RWPE1 (cell line): ENCODE measurements at regions not wholly inside any gene's neighbourhood (a gene's known extent, or its start where the extent isn't known, plus 50 kb on each side); places are given as distances from the start of the nearest gene placed in this dataset.

Experiments used
- CTCF ChIA-PET: fragments of 350-600 bp; sonication (Branson Sonifier 250); formaldehyde crosslinking; extraction: SDS; loops from one replicate; lab custom pipeline; 2021; lab: Yijun Ruan, JAX
- POLR2A ChIA-PET: fragments of 400-600 bp; formaldehyde crosslinking; extraction: SDS; loops from one replicate; lab custom pipeline; 2020; ENCODE audit warnings: antibody characterized with exemption; ENCODE audit not compliant: low non-redundant PET; lab: Yijun Ruan, JAX
- DNase-seq: peaks from one replicate; pipeline ENCODE4 v3.0.0; 2012; ENCODE audit warnings: low spot score
- H3K27ac ChIP-seq: fragments of 450-650 bp; 2 replicates; pipeline ENCODE4 v1.5.1; 2017
- TF ChIP-seq, protein P1 (sequence below): fragments of 450-650 bp; conservative IDR thresholded peaks from 2 replicates; pipeline ENCODE4 v1.5.1; 2017; ENCODE audit warnings: low read depth, mild to moderate bottlenecking

DNA sequence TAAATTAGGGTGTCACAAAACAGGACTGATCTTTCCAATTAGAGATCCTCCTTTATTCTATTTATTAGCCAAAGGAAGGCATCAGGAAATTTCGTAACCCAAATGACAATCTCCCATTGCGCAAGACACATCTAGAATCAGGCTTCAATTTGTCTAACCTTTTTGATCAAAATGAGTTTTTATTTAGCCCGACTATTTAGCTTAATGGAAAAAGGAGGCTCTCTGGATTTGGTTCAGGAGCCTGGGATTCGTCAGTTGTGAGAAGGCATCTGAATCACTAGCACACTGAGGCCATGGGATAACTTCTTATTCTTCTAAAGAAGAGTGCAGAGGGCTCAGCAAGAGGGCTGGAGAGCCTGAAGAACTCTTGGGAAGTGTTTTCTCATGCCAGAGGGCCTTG is 332.1 kb upstream of the ETAA1 start:
- DNase-seq = no peak
- CTCF ChIA-PET = no interaction called here
- no peak overlapping the region for H3K27ac ChIP-seq

DNA sequence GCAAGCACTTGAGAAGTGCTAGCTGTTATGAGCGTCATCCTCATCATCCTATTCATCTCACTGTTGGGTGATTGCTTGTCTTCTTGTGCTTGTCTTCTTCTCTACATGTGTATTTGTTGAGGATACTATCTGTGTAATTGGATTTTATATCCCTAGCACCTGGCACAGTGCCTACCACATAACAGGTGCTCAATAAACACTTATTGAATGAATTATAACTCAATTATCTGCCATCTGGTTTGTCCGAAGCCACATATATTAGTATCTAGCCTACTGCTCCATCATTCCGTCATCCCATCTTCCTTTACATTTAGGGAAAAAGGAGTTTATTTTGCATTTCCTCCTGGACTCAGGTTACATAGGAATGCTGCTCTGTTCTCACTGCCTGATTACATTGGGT is 330.4 kb upstream of the ETAA1 start:
- H3K27ac ChIP-seq = no peak overlapping the region
- TF ChIP-seq, protein P1, sequence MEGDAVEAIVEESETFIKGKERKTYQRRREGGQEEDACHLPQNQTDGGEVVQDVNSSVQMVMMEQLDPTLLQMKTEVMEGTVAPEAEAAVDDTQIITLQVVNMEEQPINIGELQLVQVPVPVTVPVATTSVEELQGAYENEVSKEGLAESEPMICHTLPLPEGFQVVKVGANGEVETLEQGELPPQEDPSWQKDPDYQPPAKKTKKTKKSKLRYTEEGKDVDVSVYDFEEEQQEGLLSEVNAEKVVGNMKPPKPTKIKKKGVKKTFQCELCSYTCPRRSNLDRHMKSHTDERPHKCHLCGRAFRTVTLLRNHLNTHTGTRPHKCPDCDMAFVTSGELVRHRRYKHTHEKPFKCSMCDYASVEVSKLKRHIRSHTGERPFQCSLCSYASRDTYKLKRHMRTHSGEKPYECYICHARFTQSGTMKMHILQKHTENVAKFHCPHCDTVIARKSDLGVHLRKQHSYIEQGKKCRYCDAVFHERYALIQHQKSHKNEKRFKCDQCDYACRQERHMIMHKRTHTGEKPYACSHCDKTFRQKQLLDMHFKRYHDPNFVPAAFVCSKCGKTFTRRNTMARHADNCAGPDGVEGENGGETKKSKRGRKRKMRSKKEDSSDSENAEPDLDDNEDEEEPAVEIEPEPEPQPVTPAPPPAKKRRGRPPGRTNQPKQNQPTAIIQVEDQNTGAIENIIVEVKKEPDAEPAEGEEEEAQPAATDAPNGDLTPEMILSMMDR = no peak
- no peak for DNase-seq
- POLR2A ChIA-PET = no interaction called here
- CTCF ChIA-PET = no interaction called here

More for the DNA sequence above, 332.1 kb upstream of the ETAA1 start:
- TF ChIP-seq, protein P1 = no peak
- POLR2A ChIA-PET = no interaction called here

DNA sequence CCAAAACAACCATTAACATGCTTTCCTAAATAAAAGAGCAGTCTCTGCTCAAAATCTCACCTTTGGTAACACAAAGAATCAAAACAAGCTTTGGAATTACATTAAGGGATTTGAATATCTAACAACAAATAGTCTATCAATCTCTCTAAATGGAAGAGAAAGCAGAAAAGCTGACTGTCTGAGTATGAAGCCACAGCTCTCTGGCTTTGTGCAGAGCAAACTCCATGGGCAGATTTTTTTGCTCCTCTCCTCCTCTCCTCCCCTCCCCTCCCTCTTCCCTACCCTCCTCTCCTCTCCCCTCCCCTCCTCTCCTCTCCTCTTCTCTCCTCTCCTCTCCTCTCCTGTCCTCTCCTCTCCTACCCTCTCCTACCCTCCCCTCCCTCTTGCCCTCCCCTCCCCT is 329.5 kb upstream of the ETAA1 start:
- H3K27ac ChIP-seq = no peak overlapping the region
- CTCF ChIA-PET = interaction anchor here (0.6 kb wide), 1 partner anchor 16 kb away, joined by 3 read pairs; no protein-coding TSS in a partner anchor
- DNase-seq = no peak
- TF ChIP-seq, protein P1 = no peak
- POLR2A ChIA-PET = no interaction called here

DNA sequence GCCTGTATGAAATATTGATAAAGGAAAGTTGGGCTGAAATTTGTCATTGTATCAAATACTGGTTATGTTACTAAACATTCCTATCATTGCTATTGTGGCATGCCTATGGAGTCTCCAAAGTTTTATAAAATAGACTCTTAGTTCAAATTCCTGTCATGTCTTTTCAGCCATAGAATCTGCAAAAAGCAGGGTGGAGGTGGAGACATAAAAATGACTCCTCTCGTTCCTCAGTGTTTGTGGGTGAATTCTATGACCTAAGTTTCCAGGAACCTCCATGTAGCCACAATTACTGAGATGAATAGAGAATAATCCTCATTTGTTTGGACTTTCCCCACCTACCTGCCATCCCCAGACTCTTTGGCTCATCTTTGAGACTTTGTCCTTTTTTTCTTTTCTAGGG is 326.3 kb upstream of the ETAA1 start:
- H3K27ac ChIP-seq = no peak overlapping the region
- ChIA-PET CTCF (no interaction called here), POLR2A (interaction anchor here (0.7 kb wide), 1 partner anchor 223 kb away, joined by 4 read pairs; no protein-coding TSS in a partner anchor)
- no peak for DNase-seq
- TF ChIP-seq, protein P1 = no peak

DNA sequence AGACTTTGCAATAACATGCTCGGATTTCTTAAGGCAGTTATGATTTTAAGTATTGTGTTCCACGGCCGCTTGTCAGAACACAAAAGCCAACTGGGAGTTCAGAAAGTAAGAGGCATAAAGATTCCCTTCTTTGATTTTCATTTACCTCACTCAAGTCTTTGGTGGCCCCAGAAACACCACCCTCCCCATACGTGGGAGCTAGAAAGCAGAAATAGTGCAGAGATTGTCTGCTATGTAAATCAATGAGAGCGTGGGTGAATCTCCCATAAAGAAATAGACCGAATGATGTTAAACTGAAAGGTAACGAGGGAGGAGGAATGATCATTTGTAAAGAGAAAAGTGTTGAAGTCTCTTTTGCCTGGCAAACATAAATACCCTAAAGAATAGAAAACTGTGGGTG is 322.1 kb upstream of the ETAA1 start:
- CTCF ChIA-PET = no interaction called here
- TF ChIP-seq, protein P1 = no peak
- POLR2A ChIA-PET = no interaction called here
- no peak for DNase-seq
- no peak overlapping the region for H3K27ac ChIP-seq

DNA sequence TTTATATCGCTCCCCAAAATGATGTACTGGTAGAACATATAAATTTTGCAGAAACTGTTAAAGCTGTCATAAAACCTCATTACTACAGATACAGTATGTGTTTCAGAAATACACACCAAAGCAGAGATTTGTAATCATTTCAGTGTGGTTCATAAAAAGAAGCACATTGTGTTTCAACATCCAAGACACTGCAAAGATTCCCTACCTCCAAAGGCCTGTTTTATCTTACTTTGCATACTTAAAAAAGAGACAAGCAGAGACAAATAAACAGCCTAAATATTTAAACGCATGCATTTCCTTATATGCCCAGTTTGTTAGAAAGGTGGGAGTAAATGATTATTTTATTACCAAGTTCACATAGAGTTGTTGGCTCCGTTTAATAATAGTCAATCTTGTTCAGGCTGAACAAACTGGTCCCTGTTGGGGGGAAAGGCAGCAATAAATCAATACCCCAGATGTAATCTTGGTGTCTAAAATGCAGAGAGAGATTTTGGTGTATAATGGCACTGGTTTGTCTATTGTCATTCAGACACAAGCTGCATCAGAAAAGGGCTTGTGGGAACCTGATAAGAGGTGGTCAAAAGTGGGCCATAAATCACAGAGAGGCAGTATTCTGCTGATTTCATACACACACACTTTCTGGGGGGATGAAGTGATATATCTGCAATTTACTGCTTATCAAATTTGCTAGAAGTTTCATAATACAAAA is 321.4 kb upstream of the ETAA1 start:
- ChIA-PET CTCF (interaction anchor here (0.7 kb wide), 1 partner anchor 53 kb away, joined by 3 read pairs; no protein-coding TSS in a partner anchor), POLR2A (no interaction called here)
- H3K27ac ChIP-seq = no peak overlapping the region
- TF ChIP-seq, protein P1 = no peak
- no peak for DNase-seq
